Mammary epithelial cell (primary cell): ENCODE measurements at regions not wholly inside any gene's neighbourhood (a gene's known extent, or its start where the extent isn't known, plus 50 kb on each side); places are given as distances from the start of the nearest gene placed in this dataset.

ENCODE experiments used
- EZH2 ChIP-seq: IDR thresholded peaks from 2 replicates; pipeline ENCODE4 v1.6.1; 2012; ENCODE audit warnings: low read length, inconsistent platforms, borderline replicate concordance
- TF ChIP-seq, protein P1 (sequence below), 2 donors: IDR thresholded peaks in 1 of 2; conservative IDR thresholded peaks in 1 of 2; 2 replicates each; pipeline ENCODE4 v1.5.1; 2011 to 2012; ENCODE audit warnings: inconsistent platforms in 2 of 2, low read length in 2 of 2, mild to moderate bottlenecking in 2 of 2, control low read depth in 1 of 2, low read depth in 1 of 2; ENCODE audit not compliant: insufficient read depth in 1 of 2; ENCODE audit errors: extremely low read depth in 1 of 2

DNA sequence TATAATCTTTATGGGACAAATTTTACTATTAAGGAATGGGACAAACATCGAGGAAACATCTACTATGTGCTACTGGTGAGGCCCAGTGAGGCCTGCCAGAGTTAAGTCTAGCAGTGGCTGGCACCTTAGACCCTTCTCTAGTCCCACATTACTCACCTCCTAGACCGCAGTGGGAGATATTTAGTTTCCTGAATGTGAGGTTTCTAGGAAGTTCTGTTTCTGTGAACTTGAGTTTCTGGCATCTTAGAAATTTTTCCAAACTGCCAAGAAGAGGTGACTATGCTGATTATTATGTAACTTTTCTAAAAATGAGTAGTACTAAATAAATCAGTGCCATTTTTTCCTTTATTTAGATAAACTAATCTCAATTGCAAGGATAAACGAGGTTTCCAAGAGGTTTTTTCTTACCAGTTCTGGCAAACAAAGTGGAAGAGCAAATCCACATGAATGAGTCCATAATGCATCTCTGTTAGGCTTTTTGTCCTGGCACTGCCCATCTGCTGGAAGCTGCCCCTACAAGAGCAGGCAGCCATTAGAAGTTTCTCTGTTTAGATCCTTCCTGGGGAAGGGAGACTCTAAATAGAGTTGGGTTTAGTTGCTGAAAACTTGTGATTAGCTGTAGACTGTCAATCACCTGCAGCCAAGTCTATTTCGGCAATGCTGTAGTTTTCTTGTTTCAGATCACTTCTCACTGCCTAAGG, 348.7 kb downstream of the MAN2A1 start:
- no peak for TF ChIP-seq EZH2
- TF ChIP-seq, protein P1, sequence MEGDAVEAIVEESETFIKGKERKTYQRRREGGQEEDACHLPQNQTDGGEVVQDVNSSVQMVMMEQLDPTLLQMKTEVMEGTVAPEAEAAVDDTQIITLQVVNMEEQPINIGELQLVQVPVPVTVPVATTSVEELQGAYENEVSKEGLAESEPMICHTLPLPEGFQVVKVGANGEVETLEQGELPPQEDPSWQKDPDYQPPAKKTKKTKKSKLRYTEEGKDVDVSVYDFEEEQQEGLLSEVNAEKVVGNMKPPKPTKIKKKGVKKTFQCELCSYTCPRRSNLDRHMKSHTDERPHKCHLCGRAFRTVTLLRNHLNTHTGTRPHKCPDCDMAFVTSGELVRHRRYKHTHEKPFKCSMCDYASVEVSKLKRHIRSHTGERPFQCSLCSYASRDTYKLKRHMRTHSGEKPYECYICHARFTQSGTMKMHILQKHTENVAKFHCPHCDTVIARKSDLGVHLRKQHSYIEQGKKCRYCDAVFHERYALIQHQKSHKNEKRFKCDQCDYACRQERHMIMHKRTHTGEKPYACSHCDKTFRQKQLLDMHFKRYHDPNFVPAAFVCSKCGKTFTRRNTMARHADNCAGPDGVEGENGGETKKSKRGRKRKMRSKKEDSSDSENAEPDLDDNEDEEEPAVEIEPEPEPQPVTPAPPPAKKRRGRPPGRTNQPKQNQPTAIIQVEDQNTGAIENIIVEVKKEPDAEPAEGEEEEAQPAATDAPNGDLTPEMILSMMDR (conservative IDR thresholded peaks at IDR 0.05 in 1 of 2, IDR thresholded peaks at IDR 0.05 in 1 of 2; ENCODE audit: extremely low read depth in 1 of 2, insufficient read depth in 1 of 2, low read depth in 1 of 2, low read length in 2 of 2), result no peak
